Activated CD4-positive, CD25-positive, alpha-beta regulatory T cell treated with anti-CD3 and anti-CD28 coated beads, Interleukin-2, amount 50 U/mL, for 24 hours (primary cell): ENCODE measurements at regions not wholly inside any gene's neighbourhood (a gene's known extent, or its start where the extent isn't known, plus 50 kb on each side); places are given as distances from the start of the nearest gene placed in this dataset.
"Not testable (repeated sequence)": the region's sequence is repeated elsewhere in the genome, so short reads cannot be mapped to it uniquely, and the experiment has no call there.

Source experiments
- ATAC-seq, 2 donors: fragments of 150-1000 bp; cut with Tn5 transposase; one replicate each; pipeline ENCODE4 v1.10.0; 2021; ENCODE audit warnings: mild to moderate bottlenecking in 1 of 2, moderate library complexity in 1 of 2

DNA sequence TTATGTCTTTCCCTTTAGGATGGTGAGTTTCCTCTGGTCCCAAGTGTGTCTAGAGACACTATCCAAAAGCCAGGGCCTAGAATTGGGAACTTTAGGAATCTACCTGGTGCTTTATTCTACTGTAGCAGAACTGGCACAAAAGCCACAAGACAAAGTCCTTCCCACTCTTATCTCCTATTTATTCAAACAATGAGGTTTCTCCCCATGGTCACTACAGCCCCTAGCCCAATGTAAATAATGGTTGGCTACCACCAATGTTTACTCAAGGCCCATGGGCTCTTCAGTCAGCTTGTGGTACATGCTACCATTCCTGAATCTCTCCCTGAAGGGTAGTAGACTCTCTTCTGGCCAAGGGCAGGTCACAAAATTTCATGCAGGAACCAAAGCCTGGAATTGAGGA lies 789.4 kb upstream of the KIF2B start:
- no peak for ATAC-seq

DNA sequence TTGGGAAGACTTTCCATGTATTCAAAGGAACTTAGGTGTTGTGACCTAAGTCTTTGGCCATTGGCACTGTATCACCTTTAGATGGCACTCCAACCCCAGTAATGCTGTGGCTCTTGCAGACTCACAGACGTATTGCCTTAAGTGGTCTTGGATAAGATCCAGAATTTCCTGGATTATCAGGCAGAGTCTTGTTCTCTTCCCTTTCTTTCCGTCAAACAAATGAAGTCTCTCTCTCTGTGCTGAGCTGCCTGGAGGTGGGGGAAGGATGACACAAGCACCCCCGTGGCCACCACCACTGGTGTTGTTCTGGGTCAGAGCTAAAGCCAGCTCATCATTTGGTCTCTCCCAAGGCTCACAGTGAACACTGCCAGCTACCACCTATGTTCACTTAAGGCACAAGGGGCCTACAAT lies 789.9 kb upstream of the KIF2B start:
- no peak for ATAC-seq

DNA sequence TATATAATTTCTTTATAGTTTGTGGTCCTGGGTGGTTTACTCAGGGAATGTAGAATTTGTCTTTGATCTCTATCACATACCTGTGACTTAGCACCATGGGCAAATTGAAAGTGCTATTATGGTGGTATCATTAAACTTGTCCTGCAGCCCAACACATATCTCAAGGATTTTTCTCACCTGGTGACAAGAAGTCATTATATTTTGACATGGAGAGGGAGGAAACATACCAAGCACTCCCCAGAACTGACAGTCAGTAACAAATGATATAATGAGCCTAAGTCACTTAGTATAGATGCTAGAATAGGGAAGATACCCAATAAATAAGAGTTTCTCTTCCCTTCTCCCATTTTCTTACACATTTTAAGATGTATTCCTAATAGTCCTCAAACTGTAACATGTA lies 805.5 kb upstream of the KIF2B start:
- no peak for ATAC-seq

DNA sequence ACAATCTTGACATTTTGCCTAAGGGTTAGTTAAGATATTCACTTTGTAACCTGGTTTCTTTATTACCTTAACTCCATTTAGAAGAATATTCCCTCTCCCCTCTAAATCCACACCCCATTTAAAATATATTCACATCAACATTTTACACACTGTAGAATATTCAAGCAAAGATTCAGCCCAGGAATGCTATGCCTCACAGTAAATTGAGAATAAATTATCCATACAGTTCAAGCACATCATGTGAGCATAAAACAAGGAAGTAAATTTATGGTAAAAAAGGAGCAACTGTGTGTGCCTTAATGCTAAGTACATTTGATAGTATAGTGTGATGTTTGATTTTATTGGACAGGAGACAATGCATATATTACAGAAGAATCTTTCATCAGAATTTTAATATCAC lies 806.6 kb upstream of the KIF2B start:
- no peak for ATAC-seq

DNA sequence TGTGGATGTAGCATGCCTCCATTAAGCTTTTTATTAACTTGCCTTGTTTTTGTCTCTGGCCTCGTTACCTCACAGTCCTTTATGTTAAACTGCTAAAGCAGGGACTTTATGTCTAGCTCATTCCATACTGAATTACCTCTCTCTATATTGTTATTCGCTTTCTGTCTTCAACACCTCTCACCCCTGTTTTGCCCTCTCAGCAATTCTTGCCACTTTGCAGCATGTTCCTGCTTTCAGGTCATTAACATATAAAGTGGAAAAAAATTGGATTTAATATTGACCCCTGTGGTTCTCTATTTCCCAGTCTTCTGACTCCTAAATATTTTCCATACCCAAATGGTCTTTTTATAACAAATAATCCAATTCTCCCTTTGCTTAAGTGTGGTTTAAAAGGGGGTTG lies 810.4 kb upstream of the KIF2B start:
- ATAC-seq: no peak

DNA sequence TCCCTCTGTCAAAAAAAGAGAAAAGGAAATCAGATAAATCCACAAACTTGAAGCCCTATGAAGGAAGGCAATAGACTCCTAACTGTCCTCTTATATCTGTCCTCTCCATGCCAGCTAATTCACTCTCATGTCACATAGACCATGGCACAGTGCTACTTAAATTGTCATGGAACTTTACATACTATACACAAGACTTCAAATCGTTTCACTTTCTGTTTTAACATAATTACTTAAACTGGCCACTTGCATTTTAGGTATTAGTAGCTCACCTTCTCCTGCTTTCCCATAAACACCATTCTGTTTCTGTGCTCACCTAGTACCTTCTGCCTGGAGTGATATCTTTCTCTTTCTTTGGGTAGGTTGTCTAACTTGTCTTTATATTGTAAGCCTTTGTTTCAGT lies 816.7 kb upstream of the KIF2B start:
- ATAC-seq: no peak

DNA sequence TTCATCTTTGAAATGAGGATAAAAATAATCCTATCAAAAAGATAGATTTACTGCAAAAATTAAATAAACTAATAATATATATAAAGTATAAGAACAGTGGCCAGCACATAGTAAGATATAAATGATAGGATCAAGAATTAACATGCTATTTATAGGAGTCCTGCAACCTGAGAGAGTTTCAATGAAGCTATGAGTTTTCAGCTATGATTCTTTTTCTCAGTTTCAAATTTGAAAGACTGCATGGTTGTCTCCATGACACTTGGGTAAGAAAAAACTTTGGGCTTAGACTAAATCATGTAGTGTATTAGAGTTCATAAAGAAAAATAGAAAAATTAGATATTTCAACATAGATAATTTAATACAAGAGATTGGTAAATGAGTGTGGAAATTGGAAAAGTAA lies 817.8 kb upstream of the KIF2B start:
- no peak for ATAC-seq

DNA sequence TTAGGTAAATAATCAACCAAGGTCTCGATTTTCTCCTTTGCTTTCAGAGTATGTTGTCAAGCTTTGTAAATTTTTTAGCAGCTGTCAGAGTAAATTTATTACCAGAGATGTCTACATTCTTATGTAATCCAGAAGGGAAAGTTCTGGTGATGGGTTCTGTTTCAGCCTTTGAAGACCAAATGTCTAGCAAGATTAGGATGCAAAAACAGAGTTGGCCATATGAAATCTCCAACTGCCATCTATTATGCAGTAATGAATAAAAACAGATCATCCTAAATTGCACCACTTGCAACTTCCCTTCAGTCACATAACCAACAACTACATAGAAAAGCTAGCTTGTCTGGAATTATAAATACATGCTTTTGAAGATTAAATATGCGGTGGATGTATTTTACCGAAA lies 826.8 kb upstream of the KIF2B start:
- no peak for ATAC-seq

DNA sequence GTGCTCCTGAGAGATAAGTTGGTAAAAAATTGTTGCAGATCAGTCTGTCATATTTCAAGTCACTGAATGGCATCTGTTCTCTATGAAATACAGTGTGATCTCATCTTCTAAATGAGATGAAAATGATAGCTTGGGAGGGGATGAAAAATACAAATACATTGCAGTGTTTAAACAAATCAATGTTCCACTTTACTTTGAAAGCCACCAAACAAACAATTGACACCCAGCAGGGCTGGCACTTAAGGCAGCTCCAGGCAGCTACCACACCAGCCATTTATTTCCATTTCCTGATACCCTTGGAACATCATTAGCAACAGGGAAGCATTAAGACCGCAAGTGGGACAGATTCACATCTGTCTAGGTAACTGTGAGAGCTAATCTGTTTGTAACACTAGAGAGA lies 827.6 kb upstream of the KIF2B start:
- ATAC-seq: no peak

DNA sequence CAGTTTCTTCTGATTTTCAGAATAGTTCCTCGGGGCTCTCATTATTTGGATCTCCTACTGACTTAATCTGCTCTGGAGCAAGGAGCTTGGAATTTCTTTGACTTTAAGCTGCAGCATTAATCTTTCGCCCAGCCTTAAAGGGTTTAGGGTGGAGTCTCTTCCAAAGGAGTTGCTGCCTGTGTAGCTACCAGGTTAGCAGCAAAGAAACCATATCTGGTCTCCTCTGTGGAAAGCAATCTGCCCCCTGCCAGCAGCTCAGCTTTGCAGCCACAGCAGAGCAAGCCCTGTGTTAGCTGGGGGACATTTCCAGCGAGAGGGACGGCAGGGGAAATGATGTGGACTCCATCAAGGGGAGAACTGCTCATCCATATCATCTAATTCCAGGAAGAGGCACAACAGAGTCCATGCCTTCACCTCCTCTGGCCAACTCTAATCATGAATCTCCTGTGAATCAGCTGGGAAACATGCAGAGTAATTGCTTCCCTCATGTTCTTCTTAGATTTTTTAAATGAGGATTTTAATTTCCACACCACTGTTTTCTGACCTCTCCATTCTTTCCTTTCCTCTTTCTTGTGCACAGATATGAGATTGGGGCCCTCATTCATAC lies 827.6 kb upstream of the CA10 start:
- no peak for ATAC-seq

DNA sequence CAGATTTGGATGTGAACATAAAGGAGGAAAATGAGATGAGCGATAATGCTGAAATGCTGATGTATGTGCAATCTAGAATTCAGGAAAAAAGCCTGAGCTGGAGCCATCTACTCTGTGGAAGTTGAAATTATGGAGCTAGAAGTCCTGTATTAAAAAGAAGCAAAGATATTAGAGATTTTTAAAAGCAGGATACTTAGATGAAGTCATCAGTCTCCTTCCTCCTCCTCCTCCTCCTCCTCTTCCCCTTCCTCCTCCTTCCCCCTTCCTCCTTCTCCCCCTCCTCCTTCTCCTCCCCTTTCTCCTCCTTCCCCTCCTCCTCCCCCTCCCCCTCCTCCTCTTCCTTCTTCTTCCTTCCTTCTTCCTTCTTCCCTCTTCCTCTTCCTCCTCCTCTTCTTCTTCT lies 823.8 kb upstream of the CA10 start:
- ATAC-seq: no peak

DNA sequence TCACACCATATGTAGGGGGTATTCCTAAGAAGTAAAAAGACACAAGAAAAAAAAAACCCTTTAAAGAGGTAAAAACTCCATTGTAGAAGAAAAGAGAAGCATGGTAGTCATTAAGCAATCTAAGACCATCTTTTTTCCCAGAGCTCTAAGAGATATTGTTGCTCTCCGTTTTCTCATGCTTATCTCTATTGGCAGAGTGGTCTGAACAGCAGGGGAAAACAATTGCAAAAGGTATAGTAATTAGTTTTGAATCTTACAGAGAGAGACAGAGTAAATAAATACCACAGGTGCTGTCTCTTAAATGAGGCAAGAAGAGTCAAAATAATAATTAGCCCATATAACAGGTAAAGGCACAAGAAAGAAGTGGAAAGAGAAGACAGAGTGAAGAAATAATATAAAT lies 821.4 kb upstream of the CA10 start:
- no peak for ATAC-seq

DNA sequence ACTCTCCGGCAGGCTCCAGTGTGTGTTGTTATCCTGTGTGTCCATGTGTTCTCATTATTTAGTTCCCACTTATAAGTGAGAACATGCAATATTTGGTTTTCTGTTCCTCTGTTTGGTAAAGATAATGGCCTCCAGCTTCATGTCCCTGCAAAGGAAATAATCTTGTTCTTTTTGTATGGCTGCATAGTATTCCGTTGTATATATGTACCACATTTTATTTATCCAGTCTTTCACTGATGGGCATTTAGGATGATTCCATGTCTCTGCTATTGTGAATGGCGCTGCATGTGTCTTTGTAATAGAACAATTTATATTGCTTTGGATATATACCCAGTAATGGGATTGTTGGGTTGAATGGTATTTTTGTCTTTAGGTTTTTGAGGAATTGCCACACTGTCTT lies 807.3 kb upstream of the CA10 start:
- no peak for ATAC-seq

DNA sequence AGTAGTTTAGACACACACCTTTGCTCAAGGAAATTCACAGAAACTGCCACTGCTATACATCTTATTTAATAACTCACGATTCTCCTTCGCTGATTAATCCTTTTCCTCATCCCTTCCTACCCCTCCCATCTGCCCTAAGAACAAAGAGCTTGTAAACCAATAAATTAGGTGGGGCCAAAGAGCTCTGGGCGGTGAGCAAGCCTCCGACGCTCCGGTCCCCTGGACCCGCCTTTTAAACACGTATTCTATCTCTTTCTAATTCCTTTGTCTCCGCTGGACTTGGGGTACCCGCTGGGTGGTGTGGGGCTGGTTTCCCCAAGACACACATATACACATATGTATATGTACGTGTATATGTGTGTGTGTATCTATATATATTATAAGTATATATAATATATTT lies 803.2 kb upstream of the CA10 start:
- ATAC-seq: not testable (repeated sequence)

DNA sequence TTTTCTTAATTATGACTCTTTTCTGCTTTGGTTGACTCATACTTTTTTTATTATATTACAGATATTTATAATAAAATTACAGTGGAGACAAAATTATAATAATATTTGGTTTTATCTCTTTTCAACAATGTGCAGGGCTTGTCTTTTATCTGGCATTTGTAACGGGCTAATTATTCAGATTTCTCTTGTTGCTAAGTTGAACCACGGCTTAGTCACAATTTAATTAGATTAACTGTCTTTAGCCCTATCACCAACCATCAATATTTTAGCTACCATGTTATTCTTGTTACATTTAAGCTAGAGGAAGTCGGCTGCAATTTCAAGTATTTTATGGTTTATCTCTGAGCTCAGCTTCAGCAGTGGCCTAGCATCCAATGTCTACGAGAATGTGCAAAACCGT lies 798.9 kb upstream of the CA10 start:
- ATAC-seq: no peak

DNA sequence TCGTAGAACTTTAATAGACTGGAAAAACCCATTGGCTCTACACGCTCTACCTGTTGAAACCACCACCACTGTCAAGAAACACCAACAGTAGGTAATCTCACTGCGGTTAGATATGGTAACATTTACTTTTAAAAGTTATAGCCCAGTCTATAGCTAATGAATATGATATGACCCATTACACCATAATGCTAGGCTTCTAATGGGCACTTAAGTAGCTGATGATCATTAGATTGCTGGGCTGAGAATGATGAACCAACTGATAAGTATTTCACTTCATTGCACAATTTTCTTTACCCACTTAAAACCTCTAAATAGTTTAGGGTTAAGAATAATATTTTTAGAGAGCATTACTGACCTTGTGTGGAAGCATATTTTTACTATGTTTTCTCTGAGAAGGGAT lies 788.9 kb upstream of the CA10 start:
- no peak for ATAC-seq

DNA sequence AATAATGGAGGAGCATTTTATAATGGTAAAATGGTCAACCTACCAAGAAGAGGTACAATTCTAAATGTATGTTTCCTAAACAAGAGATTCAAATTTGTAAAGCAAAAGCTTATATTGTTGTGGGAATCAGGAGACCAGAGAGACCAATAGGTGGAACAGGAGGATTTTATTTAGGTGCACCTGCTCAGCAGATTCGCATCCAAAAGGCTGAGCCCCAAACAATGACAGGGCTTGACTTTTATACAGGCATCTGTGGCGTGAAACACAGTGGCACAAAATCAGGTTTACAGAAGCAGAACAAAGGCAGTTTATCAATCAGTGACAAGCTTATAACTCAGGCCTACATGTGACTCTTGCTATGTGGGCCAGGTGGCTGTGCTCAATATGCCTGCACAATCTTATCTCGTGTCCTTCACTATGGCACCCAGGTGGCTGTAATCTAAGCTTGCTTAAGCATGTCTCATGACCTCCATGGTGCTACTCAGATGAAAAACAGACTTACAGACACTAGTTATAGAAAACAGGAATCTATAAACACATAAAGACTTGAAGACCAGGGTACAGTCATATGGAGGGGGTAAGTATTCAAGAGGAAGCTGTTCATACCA lies 780.2 kb upstream of the CA10 start:
- ATAC-seq: no peak

DNA sequence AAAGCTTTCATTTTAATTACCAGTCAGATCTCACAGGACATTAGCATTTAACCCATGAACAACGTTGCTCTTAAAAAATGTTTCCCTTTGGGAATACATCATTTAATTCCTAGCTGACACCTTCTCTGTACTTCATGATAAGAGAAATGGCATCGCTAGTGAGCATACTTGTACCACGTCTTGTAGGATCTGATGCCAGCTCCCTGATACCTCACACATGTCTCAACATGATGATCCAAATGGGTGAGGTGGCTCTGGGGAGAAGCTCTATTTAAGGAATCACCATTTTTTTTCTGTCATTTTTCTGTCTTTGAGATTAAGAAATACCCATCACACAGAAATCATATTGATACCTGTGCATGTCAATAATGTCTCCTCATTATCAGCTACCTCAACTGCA lies 772.1 kb upstream of the CA10 start:
- no peak for ATAC-seq

DNA sequence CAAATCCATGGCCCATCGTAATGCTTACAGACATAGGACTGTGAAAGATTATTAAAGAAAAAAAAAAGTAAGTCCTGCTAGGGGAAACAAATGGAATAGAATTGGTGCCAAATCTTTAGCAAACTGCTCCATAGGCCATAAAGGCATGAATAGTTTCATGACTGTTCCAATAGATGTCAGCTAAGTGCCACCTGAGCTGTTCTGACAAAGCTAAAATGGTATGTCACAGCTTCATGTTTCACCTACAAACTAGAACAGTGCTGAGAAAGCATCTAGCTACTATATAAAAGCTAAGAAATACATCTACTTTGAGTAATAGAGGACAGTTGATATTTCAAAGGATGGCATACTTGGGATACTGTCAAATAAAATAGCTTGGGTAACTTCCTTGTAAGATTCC lies 771.6 kb upstream of the CA10 start:
- no peak for ATAC-seq

DNA sequence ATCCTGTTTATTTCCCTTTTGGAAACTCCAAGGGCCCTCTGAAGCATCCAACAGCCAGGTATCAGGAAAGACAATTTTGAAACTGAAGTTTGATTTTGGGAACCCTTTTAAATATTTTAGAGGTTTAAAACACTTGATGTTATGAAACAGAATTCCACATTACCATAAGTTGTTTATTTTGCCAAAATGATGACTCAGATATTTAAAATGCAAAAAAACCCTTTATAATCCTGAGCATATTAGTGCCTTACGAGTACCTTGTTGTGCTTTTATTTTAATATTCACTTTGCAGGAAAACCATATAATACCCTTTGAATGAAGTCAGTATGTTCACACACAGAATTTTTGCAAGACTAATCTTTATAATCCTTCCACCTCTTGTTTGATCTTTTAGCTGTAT lies 765.1 kb upstream of the CA10 start:
- ATAC-seq: no peak

DNA sequence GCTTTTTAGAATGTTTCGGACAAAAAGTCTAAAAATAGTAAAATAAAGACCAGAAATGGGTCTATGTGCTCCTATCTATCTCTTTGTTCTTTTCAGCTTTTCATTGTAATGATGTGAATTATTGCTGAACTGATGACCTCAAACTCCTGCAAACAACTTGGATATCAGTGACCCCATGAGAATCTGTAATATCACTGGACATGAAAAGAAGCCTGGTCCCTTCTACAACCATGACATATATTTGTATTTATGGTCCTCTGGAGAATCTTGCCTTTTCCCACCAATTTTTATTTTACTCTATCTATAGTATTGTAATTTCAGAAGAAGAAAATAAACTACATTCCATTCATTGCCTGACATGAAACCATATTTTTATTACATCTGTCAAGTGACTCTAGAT lies 740.7 kb upstream of the CA10 start:
- no peak for ATAC-seq

DNA sequence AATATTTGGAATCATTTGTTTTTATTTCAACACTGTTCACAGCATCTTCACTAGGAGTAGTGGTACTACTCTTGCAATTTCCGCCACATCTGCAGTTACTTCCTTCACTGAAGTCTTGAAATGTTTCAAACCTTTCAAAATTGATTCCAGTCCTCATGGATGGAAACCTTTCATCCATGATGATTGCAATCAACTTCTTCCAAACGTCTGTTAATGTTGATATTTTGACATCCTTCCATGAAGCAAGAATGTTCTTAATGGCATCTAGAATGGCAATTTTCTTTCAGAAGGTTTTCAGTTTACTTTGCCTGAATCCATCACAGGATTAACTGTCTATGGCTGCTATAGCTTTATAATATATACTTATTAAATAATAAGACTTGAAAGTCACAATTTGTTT lies 736.8 kb upstream of the CA10 start:
- ATAC-seq: no peak

DNA sequence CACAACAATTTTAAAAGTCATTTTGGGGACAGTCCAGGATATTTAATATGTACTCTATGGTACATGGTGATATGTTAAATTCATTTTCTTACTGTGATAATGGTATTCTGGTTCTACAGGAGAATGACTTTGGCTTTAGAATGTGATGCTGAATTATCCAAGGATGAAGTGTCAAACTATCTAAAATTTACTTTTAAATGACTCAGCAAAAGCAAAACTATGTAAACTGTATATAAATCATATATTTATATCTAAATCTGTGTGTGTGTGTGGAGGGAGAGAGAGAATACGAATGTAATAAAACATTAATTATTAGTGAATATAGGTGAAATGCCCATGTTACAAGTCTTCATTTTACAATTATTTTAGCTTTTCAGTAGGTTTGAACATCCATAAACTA lies 733.8 kb upstream of the CA10 start:
- ATAC-seq: no peak

DNA sequence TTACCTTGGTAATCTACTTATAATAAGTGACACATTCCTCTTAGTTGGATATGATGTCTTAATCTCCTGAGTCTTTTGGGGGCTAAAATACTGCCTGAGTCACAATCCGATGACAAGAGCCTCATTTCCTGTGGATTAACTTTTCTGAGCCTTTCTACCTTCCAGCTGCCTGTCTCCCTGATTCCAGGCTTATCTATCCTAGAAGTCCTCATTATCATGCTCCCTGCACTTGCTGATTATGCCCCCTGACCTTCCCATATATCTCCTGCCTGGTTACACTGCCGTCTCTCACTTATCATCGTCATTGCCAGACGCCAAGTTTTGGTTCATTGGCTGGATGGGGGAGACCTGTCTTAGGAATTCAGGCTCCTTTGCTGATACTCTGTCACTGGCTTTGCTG lies 727.4 kb upstream of the CA10 start:
- ATAC-seq: no peak

DNA sequence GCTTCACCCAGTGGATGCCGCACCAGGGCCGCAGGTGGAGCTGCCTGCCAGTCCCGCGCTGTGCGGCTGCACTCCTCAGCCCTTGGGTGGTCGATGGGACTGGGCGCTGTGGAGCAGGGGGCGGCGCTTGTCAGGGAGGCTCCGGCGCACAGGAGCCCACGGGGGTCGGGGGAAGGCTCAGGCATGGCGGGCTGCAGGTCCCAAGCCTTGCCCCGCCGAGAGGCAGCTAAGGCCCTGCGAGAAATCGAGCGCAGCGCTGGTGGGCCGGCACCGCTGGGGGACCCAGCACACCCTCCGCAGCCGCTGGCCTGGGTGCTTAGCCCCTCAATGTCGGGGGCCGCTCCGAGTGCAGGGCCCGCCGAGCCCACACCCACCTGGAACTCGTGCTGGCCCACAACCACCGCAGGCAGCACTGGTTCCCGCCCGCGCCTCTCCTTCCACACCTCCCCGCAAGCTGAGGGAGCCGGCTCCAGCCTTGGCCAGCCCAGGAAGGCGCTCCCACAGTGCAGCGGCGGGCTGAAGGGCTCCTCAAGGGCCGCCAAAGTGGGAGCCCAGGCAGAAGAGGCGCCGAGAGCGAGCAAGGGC lies 725.5 kb upstream of the CA10 start:
- ATAC-seq: not testable (repeated sequence)
